PC-9 (cell line): ENCODE measurements at regions not wholly inside any gene's neighbourhood (a gene's known extent, or its start where the extent isn't known, plus 50 kb on each side); places are given as distances from the start of the nearest gene placed in this dataset.

Experiments used
- EZH2 ChIP-seq: fragments of 200-600 bp; sonication (generic); IDR thresholded peaks from 2 replicates; pipeline ENCODE4 v1.8.0; 2017; ENCODE audit warnings: antibody characterized with exemption, low read depth
- TF ChIP-seq, protein P1 (sequence below): fragments of 200-600 bp; sonication (generic); conservative IDR thresholded peaks from 2 replicates; pipeline ENCODE4 v1.6.1; 2017; ENCODE audit warnings: mixed run types, antibody characterized with exemption, mild to moderate bottlenecking, moderate library complexity

DNA sequence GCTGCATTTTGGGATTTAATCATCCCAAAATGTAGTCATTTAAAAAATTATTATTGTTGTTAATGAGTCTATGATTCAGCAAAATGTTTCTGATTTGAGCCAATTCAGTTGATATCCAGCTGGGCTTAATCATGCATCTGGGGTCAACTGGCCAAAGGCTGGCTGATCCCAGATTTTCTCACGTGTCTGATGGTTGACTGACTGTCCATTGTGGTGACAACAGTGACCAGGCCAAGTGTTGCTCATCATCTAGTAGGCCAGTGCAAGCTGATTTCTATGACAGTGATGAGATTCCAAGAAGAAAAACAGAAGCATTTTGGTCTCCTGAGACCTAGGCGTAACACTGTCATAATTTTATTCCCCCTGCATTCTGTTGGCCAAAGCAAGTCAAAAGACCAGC is 80.1 kb upstream of the ZC3H11B start:
- TF ChIP-seq, protein P1, sequence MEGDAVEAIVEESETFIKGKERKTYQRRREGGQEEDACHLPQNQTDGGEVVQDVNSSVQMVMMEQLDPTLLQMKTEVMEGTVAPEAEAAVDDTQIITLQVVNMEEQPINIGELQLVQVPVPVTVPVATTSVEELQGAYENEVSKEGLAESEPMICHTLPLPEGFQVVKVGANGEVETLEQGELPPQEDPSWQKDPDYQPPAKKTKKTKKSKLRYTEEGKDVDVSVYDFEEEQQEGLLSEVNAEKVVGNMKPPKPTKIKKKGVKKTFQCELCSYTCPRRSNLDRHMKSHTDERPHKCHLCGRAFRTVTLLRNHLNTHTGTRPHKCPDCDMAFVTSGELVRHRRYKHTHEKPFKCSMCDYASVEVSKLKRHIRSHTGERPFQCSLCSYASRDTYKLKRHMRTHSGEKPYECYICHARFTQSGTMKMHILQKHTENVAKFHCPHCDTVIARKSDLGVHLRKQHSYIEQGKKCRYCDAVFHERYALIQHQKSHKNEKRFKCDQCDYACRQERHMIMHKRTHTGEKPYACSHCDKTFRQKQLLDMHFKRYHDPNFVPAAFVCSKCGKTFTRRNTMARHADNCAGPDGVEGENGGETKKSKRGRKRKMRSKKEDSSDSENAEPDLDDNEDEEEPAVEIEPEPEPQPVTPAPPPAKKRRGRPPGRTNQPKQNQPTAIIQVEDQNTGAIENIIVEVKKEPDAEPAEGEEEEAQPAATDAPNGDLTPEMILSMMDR = no peak
- no peak for TF ChIP-seq EZH2
